Prostate gland (tissue), 2 donors: ENCODE measurements at regions not wholly inside any gene's neighbourhood (a gene's known extent, or its start where the extent isn't known, plus 50 kb on each side); places are given as distances from the start of the nearest gene placed in this dataset.

Source experiments
- POLR2A ChIP-seq: fragments of 450-650 bp; IDR thresholded peaks from one replicate; pipeline ENCODE4 v1.6.1; 2016; ENCODE audit warnings: antibody characterized with exemption, mild to moderate bottlenecking
- POLR2AphosphoS5 ChIP-seq: sonication (generic); formaldehyde crosslinking; IDR thresholded peaks from one replicate; pipeline ENCODE4 v1.6.1; 2017; ENCODE audit warnings: antibody characterized with exemption
- TF ChIP-seq, protein P1 (sequence below), 4 experiments: fragments of 200-600 bp in 2 of 4; fragments of 450-650 bp in 2 of 4; sonication (generic) in 2 of 4; IDR thresholded peaks; 1 replicate in 3 of 4; 2 replicates in 1 of 4; pipeline ENCODE4 v1.5.1; 2016 to 2019; ENCODE audit warnings: antibody characterized with exemption in 4 of 4, mild to moderate bottlenecking in 2 of 4, moderate library complexity in 2 of 4

- TF ChIP-seq POLR2A (no peak), POLR2AphosphoS5 (no peak)
- TF ChIP-seq, protein P1, sequence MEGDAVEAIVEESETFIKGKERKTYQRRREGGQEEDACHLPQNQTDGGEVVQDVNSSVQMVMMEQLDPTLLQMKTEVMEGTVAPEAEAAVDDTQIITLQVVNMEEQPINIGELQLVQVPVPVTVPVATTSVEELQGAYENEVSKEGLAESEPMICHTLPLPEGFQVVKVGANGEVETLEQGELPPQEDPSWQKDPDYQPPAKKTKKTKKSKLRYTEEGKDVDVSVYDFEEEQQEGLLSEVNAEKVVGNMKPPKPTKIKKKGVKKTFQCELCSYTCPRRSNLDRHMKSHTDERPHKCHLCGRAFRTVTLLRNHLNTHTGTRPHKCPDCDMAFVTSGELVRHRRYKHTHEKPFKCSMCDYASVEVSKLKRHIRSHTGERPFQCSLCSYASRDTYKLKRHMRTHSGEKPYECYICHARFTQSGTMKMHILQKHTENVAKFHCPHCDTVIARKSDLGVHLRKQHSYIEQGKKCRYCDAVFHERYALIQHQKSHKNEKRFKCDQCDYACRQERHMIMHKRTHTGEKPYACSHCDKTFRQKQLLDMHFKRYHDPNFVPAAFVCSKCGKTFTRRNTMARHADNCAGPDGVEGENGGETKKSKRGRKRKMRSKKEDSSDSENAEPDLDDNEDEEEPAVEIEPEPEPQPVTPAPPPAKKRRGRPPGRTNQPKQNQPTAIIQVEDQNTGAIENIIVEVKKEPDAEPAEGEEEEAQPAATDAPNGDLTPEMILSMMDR (IDR thresholded peaks at IDR 0.05), result no peak
These were observed 390.1 kb downstream of the IRS2 start for GRCh38 chr13:109396266-109396665.
